NB4 (cell line): ENCODE measurements at regions not wholly inside any gene's neighbourhood (a gene's known extent, or its start where the extent isn't known, plus 50 kb on each side); places are given as distances from the start of the nearest gene placed in this dataset.

ENCODE experiments used
- CTCF ChIP-seq: IDR thresholded peaks from one replicate; pipeline ENCODE4 v1.5.1; 2012; ENCODE audit warnings: low read depth, low read length
- POLR2A ChIP-seq: IDR thresholded peaks from 2 replicates; pipeline ENCODE4 v1.6.1; 2011; ENCODE audit warnings: mild to moderate bottlenecking; ENCODE audit not compliant: insufficient read length; ENCODE audit errors: extremely low read depth

GRCh38 chr5:158320934-158321333 is 462.0 kb upstream of the CLINT1 start:
- TF ChIP-seq CTCF (no peak), POLR2A (no peak)
